ENCODE measurements at regions not wholly inside any gene's neighbourhood (a gene's known extent, or its start where the extent isn't known, plus 50 kb on each side); places are given as distances from the start of the nearest gene placed in this dataset.
A peak's percentile ranks its signal among the peaks of the same experiment; 100 is the strongest.
"Not testable (repeated sequence)": the region's sequence is repeated elsewhere in the genome, so short reads cannot be mapped to it uniquely, and the experiment has no call there.

- no peak for DNase-seq (ENCODE audit: low read depth in 4 of 4, low spot score in 1 of 4)
Measured at GRCh38 chr6:14388371-14388770, 270.8 kb downstream of the CD83 start.

GRCh38 chr6:14389776-14390175 is 272.2 kb downstream of the CD83 start:
- not testable (repeated sequence) for DNase-seq (ENCODE audit: low read depth in 4 of 4, low spot score in 1 of 4)

- DNase-seq (ENCODE audit: low read depth in 4 of 4, low spot score in 1 of 4): no peak
Measured at GRCh38 chr6:14390805-14391204, 273.2 kb downstream of the CD83 start.

- DNase-seq (ENCODE audit: low read depth in 4 of 4, low spot score in 1 of 4): no peak
Measured at GRCh38 chr6:14393910-14394309, 276.3 kb downstream of the CD83 start.

GRCh38 chr6:14396392-14396791 is 278.8 kb downstream of the CD83 start:
- no peak for DNase-seq (ENCODE audit: low read depth in 4 of 4, low spot score in 1 of 4)

GRCh38 chr6:14396826-14397517 is 279.4 kb downstream of the CD83 start:
- no peak for DNase-seq (ENCODE audit: low read depth in 4 of 4, low spot score in 1 of 4)

GRCh38 chr6:14397518-14397901 is 279.9 kb downstream of the CD83 start:
- DNase-seq (ENCODE audit: low read depth in 4 of 4, low spot score in 1 of 4): no peak

GRCh38 chr6:14398953-14399352 is 281.4 kb downstream of the CD83 start:
- DNase-seq (ENCODE audit: low read depth in 4 of 4, low spot score in 1 of 4): no peak

- DNase-seq (ENCODE audit: low read depth in 4 of 4, low spot score in 1 of 4): no peak
Measured at GRCh38 chr6:14399635-14400034, 282.1 kb downstream of the CD83 start.

- no peak for DNase-seq (ENCODE audit: low read depth in 4 of 4, low spot score in 1 of 4)
Measured at GRCh38 chr6:14401246-14401645, 283.7 kb downstream of the CD83 start.

GRCh38 chr6:14406614-14407331 is 289.2 kb downstream of the CD83 start:
- no peak for DNase-seq (ENCODE audit: low read depth in 4 of 4, low spot score in 1 of 4)

GRCh38 chr6:14408446-14408845 is 290.9 kb downstream of the CD83 start:
- DNase-seq (ENCODE audit: low read depth in 4 of 4, low spot score in 1 of 4): no peak

GRCh38 chr6:14412026-14412425 is 294.5 kb downstream of the CD83 start:
- no peak for DNase-seq (ENCODE audit: low read depth in 4 of 4, low spot score in 1 of 4)

- no peak for DNase-seq (ENCODE audit: low read depth in 4 of 4, low spot score in 1 of 4)
Measured at GRCh38 chr6:14415452-14415851, 297.9 kb downstream of the CD83 start.

- DNase-seq (ENCODE audit: low read depth in 4 of 4, low spot score in 1 of 4): no peak
Measured at GRCh38 chr6:14417377-14417776, 299.8 kb downstream of the CD83 start.

- DNase-seq (ENCODE audit: low read depth in 4 of 4, low spot score in 1 of 4): not testable (repeated sequence)
Measured at GRCh38 chr6:14419224-14419623, 301.7 kb downstream of the CD83 start.

GRCh38 chr6:14422061-14422460 is 304.5 kb downstream of the CD83 start:
- no peak for DNase-seq (ENCODE audit: low read depth in 4 of 4, low spot score in 1 of 4)

- no peak for DNase-seq (ENCODE audit: low read depth in 4 of 4, low spot score in 1 of 4)
Measured at GRCh38 chr6:14422917-14423316, 305.3 kb downstream of the CD83 start.

- no peak for DNase-seq (ENCODE audit: low read depth in 4 of 4, low spot score in 1 of 4)
Measured at GRCh38 chr6:14423330-14423729, 305.8 kb downstream of the CD83 start.

- peak in 1 of 4 experiments; percentile 8 for DNase-seq (ENCODE audit: low read depth in 4 of 4, low spot score in 1 of 4)
Measured at GRCh38 chr6:14423955-14424354, 306.4 kb downstream of the CD83 start.

GRCh38 chr6:14425805-14426204 is 308.2 kb downstream of the CD83 start:
- no peak for DNase-seq (ENCODE audit: low read depth in 4 of 4, low spot score in 1 of 4)

- no peak for DNase-seq (ENCODE audit: low read depth in 4 of 4, low spot score in 1 of 4)
Measured at GRCh38 chr6:14426281-14426680, 308.7 kb downstream of the CD83 start.

- no peak for DNase-seq (ENCODE audit: low read depth in 4 of 4, low spot score in 1 of 4)
Measured at GRCh38 chr6:14428269-14428668, 310.7 kb downstream of the CD83 start.
